WTC11 (cell line): ENCODE measurements at regions not wholly inside any gene's neighbourhood (a gene's known extent, or its start where the extent isn't known, plus 50 kb on each side); places are given as distances from the start of the nearest gene placed in this dataset.

ENCODE experiments used
- ATAC-seq: fragments of 200-7000 bp; cut with Tn5 transposase; 2 replicates; pipeline ENCODE4 v1.10.0; 2021; ENCODE audit warnings: mild to moderate bottlenecking, moderate library complexity
- CTCF ChIA-PET: fragments of 300-600 bp; sonication (Branson Sonifier 250); formaldehyde crosslinking; loops from one replicate; lab custom pipeline; 2021; ENCODE audit warnings: antibody characterized with exemption; lab: Charles Lee
- POLR2A ChIA-PET: fragments of 350-600 bp; sonication (Branson Sonifier 250); formaldehyde crosslinking; loops from one replicate; lab custom pipeline; 2021; ENCODE audit warnings: antibody characterized with exemption; lab: Charles Lee
- DNase-seq: peaks from one replicate; pipeline ENCODE4 v3.0.0; 2021; ENCODE audit warnings: low spot score
- H3K27ac Mint-ChIP-seq: 2 replicates; pipeline ENCODE4 v1.8.0; 2021; ENCODE audit warnings: mixed read lengths
- H3K27me3 Mint-ChIP-seq: 2 replicates; pipeline ENCODE4 v1.8.0; 2021; ENCODE audit warnings: low read depth, mild to moderate bottlenecking, moderate library complexity, mixed read lengths
- H3K36me3 Mint-ChIP-seq: 2 replicates; pipeline ENCODE4 v1.8.0; 2021; ENCODE audit warnings: mixed read lengths
- H3K4me1 Mint-ChIP-seq: 2 replicates; pipeline ENCODE4 v1.8.0; 2022; ENCODE audit warnings: mixed read lengths
- H3K4me3 Mint-ChIP-seq: 2 replicates; pipeline ENCODE4 v1.8.0; 2021; ENCODE audit warnings: mild to moderate bottlenecking, moderate library complexity, mixed read lengths
- H3K9me3 Mint-ChIP-seq: 2 replicates; pipeline ENCODE4 v1.8.0; 2021; ENCODE audit warnings: mixed read lengths
- CREB1 ChIP-seq: sonication (generic); formaldehyde crosslinking; IDR thresholded peaks from 2 replicates; pipeline ENCODE4 v1.8.0; 2023; ENCODE audit warnings: mild to moderate bottlenecking, missing genetic modification reagents
- FOXJ3 ChIP-seq: sonication (generic); formaldehyde crosslinking; IDR thresholded peaks from 2 replicates; pipeline ENCODE4 v1.9.0; 2021; ENCODE audit warnings: missing genetic modification reagents, mild to moderate bottlenecking, borderline replicate concordance
- GABPB1 ChIP-seq: sonication (generic); formaldehyde crosslinking; IDR thresholded peaks from 2 replicates; pipeline ENCODE4 v1.8.1; 2023; ENCODE audit warnings: mild to moderate bottlenecking, missing genetic modification reagents
- NFE2L1 ChIP-seq: sonication (generic); formaldehyde crosslinking; IDR thresholded peaks from 2 replicates; pipeline ENCODE4 v1.8.1; 2023; ENCODE audit warnings: missing genetic modification reagents
- NR2C2 ChIP-seq: sonication (generic); formaldehyde crosslinking; IDR thresholded peaks from 2 replicates; pipeline ENCODE4 v1.8.0; 2022; ENCODE audit warnings: mild to moderate bottlenecking, missing genetic modification reagents
- TCF7 ChIP-seq: sonication (generic); formaldehyde crosslinking; IDR thresholded peaks from 2 replicates; pipeline ENCODE4 v1.8.0; 2022; ENCODE audit warnings: mild to moderate bottlenecking, low read depth, missing genetic modification reagents, moderate library complexity
- TEAD4 ChIP-seq: sonication (generic); formaldehyde crosslinking; IDR thresholded peaks from 2 replicates; pipeline ENCODE4 v1.8.0; 2022; ENCODE audit warnings: mild to moderate bottlenecking, missing genetic modification reagents
- ZNF671 ChIP-seq: fragments of 250-450 bp; sonication (Bioruptor Pico); IDR thresholded peaks from 2 replicates; pipeline ENCODE4 v1.8.0; 2021; ENCODE audit warnings: mild to moderate bottlenecking
- TF ChIP-seq, protein P1 (sequence below): sonication (generic); formaldehyde crosslinking; IDR thresholded peaks from 2 replicates; pipeline ENCODE4 v1.8.0; 2022; ENCODE audit warnings: mild to moderate bottlenecking, missing genetic modification reagents
- TF ChIP-seq, protein P2 (sequence below): sonication (generic); formaldehyde crosslinking; IDR thresholded peaks from 2 replicates; pipeline ENCODE4 v1.8.1; 2022; ENCODE audit warnings: mild to moderate bottlenecking, moderate library complexity, missing genetic modification reagents
- TF ChIP-seq, protein P3 (sequence below): sonication (generic); formaldehyde crosslinking; IDR thresholded peaks from 2 replicates; pipeline ENCODE4 v1.8.1; 2023; ENCODE audit warnings: mild to moderate bottlenecking, missing genetic modification reagents
- TF ChIP-seq, protein P4 (sequence below): sonication (generic); formaldehyde crosslinking; IDR thresholded peaks from 2 replicates; pipeline ENCODE4 v1.8.1; 2022; ENCODE audit warnings: missing genetic modification reagents, borderline replicate concordance
- TF ChIP-seq, protein P5 (sequence below): sonication (generic); formaldehyde crosslinking; IDR thresholded peaks from 2 replicates; pipeline ENCODE4 v1.8.0; 2023; ENCODE audit warnings: mild to moderate bottlenecking, missing genetic modification reagents
- TF ChIP-seq, protein P6 (sequence below): sonication (generic); formaldehyde crosslinking; IDR thresholded peaks from 2 replicates; pipeline ENCODE4 v1.8.1; 2022; ENCODE audit warnings: mild to moderate bottlenecking, missing genetic modification reagents, moderate library complexity, borderline replicate concordance

DNA sequence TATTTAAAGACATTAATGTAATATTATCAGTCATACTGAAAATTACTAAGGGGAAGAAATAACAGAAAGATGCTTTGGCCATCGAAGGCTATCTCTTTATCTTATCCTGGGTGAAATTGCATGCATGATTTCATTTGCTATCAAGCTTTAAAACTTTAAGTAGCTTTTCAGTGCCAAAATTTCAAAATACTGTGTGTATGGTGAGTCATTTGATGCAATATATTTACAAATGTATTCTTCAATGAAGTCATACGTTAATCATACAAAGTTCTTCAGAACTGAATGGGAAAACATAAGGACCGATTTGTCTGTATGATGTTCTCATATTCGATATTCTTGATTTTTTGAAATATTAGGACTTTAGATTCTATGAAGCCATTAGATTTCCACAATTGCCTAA is 1295.8 kb upstream of the AGA start:
- H3K4me3 Mint-ChIP-seq = no peak overlapping the region
- H3K4me1 Mint-ChIP-seq = no peaks in the 10 kb centered on the region
- CTCF ChIA-PET = no interaction called here
- H3K27me3 Mint-ChIP-seq = no peaks in the 10 kb centered on the region
- no peak overlapping the region for H3K27ac Mint-ChIP-seq
- POLR2A ChIA-PET = no interaction called here
- H3K9me3 Mint-ChIP-seq = no peaks in the 10 kb centered on the region
- TF ChIP-seq, protein P1, sequence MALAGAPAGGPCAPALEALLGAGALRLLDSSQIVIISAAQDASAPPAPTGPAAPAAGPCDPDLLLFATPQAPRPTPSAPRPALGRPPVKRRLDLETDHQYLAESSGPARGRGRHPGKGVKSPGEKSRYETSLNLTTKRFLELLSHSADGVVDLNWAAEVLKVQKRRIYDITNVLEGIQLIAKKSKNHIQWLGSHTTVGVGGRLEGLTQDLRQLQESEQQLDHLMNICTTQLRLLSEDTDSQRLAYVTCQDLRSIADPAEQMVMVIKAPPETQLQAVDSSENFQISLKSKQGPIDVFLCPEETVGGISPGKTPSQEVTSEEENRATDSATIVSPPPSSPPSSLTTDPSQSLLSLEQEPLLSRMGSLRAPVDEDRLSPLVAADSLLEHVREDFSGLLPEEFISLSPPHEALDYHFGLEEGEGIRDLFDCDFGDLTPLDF = no peak
- TF ChIP-seq, protein P2, sequence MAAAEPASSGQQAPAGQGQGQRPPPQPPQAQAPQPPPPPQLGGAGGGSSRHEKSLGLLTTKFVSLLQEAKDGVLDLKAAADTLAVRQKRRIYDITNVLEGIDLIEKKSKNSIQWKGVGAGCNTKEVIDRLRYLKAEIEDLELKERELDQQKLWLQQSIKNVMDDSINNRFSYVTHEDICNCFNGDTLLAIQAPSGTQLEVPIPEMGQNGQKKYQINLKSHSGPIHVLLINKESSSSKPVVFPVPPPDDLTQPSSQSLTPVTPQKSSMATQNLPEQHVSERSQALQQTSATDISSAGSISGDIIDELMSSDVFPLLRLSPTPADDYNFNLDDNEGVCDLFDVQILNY (CRISPR knock-in tag) = no peak
- TF ChIP-seq, protein P3, sequence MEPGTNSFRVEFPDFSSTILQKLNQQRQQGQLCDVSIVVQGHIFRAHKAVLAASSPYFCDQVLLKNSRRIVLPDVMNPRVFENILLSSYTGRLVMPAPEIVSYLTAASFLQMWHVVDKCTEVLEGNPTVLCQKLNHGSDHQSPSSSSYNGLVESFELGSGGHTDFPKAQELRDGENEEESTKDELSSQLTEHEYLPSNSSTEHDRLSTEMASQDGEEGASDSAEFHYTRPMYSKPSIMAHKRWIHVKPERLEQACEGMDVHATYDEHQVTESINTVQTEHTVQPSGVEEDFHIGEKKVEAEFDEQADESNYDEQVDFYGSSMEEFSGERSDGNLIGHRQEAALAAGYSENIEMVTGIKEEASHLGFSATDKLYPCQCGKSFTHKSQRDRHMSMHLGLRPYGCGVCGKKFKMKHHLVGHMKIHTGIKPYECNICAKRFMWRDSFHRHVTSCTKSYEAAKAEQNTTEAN (CRISPR knock-in tag) = no peak
- H3K36me3 Mint-ChIP-seq = no peaks in the 10 kb centered on the region
- ATAC-seq = no peak
- DNase-seq = no peak

DNA sequence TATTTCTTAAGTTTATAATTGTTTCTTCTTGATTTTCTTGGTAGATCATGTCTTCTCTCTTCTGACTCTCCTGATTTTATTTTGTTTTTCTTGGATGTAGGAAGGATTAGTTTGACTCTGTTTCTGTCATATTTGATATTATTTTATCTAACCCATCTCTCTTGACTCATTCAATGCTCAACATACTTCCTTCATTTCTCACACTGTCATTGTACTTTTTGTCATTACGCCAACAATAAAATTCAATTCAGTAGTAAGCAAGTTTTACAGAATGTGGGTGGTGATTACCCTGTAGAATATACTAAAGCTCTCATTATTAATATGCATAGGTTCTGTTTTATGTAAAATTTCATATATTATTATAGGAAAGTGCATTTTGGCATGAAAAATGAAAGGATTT is 1303.0 kb upstream of the AGA start:
- H3K9me3 Mint-ChIP-seq = no peaks in the 10 kb centered on the region
- DNase-seq = no peak
- H3K4me1 Mint-ChIP-seq = peaks cover 3% of the 10 kb centered on the region
- H3K27me3 Mint-ChIP-seq = no peaks in the 10 kb centered on the region
- no peaks in the 10 kb centered on the region for H3K36me3 Mint-ChIP-seq
- TF ChIP-seq CREB1 (CRISPR knock-in tag) (no peak), GABPB1 (CRISPR knock-in tag) (no peak)
- POLR2A ChIA-PET = no interaction called here
- no peak overlapping the region for H3K4me3 Mint-ChIP-seq
- CTCF ChIA-PET = no interaction called here
- H3K27ac Mint-ChIP-seq = no peak overlapping the region
- ATAC-seq = no peak

DNA sequence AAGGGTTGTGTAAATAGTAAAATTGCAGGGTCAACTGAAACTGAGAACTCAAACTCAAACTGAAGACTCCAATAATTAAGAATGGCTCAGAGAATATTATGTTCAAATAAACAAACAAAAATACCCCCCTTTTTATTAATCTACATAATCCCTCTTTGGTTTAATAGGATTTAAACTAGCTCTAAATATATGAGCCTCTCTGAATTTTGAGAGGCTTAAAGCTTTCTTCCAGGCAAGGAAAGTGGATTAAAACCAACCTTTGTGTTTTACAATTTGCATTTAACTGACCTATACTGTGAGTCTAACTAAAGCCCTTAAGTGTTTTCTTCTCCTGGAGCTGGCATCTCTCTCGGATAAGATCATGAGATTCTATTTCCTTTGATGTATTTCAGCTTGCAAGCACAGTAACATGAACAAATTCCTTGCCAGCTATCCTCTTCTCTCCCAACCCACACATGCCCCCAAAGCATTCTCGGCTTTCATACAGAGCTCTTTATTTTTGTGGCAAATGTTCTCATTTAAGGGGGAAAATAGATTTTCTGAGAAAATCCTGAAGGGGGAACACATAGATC is 1310.8 kb upstream of the AGA start:
- CTCF ChIA-PET = no interaction called here
- Mint-ChIP-seq H3K9me3 (no peaks in the 10 kb centered on the region), H3K27me3 (no peaks in the 10 kb centered on the region), H3K36me3 (no peaks in the 10 kb centered on the region), H3K4me3 (no peak overlapping the region), H3K4me1 (peaks cover 21% of the 10 kb centered on the region), H3K27ac (peak overlapping the region; percentile 47)
- POLR2A ChIA-PET = no interaction called here
- DNase-seq = no peak
- TF ChIP-seq FOXJ3 (CRISPR knock-in tag) (no peak), ZNF671 (CRISPR knock-in tag) (no peak), NR2C2 (CRISPR knock-in tag) (no peak), TEAD4 (CRISPR knock-in tag) (no peak), TCF7 (no peak), NFE2L1 (CRISPR knock-in tag) (no peak)
- TF ChIP-seq, protein P4, sequence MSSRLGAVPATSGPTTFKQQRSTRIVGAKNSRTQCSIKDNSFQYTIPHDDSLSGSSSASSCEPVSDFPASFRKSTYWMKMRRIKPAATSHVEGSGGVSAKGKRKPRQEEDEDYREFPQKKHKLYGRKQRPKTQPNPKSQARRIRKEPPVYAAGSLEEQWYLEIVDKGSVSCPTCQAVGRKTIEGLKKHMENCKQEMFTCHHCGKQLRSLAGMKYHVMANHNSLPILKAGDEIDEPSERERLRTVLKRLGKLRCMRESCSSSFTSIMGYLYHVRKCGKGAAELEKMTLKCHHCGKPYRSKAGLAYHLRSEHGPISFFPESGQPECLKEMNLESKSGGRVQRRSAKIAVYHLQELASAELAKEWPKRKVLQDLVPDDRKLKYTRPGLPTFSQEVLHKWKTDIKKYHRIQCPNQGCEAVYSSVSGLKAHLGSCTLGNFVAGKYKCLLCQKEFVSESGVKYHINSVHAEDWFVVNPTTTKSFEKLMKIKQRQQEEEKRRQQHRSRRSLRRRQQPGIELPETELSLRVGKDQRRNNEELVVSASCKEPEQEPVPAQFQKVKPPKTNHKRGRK (CRISPR knock-in tag) = no peak
- TF ChIP-seq, protein P5, sequence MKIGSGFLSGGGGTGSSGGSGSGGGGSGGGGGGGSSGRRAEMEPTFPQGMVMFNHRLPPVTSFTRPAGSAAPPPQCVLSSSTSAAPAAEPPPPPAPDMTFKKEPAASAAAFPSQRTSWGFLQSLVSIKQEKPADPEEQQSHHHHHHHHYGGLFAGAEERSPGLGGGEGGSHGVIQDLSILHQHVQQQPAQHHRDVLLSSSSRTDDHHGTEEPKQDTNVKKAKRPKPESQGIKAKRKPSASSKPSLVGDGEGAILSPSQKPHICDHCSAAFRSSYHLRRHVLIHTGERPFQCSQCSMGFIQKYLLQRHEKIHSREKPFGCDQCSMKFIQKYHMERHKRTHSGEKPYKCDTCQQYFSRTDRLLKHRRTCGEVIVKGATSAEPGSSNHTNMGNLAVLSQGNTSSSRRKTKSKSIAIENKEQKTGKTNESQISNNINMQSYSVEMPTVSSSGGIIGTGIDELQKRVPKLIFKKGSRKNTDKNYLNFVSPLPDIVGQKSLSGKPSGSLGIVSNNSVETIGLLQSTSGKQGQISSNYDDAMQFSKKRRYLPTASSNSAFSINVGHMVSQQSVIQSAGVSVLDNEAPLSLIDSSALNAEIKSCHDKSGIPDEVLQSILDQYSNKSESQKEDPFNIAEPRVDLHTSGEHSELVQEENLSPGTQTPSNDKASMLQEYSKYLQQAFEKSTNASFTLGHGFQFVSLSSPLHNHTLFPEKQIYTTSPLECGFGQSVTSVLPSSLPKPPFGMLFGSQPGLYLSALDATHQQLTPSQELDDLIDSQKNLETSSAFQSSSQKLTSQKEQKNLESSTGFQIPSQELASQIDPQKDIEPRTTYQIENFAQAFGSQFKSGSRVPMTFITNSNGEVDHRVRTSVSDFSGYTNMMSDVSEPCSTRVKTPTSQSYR (CRISPR knock-in tag) = no peak
- TF ChIP-seq, protein P6, sequence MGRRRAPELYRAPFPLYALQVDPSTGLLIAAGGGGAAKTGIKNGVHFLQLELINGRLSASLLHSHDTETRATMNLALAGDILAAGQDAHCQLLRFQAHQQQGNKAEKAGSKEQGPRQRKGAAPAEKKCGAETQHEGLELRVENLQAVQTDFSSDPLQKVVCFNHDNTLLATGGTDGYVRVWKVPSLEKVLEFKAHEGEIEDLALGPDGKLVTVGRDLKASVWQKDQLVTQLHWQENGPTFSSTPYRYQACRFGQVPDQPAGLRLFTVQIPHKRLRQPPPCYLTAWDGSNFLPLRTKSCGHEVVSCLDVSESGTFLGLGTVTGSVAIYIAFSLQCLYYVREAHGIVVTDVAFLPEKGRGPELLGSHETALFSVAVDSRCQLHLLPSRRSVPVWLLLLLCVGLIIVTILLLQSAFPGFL (CRISPR knock-in tag) = no peak
- peak; percentile 91 for ATAC-seq
